ENCODE measurements at regions not wholly inside any gene's neighbourhood (a gene's known extent, or its start where the extent isn't known, plus 50 kb on each side); places are given as distances from the start of the nearest gene placed in this dataset.

DNA sequence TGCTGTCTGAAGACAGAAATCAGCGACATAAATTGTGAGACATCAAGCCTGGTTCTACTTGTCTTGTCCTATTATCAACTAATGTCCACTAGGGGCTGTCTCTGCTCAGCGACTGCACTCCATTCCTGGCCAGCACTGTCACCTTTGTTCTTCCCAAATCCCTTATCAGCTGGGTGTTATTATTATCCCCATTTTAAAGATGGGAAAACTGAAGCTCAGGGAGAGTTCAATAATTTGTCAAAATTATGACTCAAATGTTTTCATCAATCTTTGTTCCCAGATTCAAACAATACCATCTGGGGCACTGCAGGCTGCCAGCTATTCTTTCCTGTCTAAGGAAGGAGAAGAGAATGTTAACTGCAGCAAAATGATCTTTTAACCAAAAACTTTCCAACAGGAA, 431.6 kb upstream of the NFE2L3 start:
- TF ChIP-seq, protein P1, sequence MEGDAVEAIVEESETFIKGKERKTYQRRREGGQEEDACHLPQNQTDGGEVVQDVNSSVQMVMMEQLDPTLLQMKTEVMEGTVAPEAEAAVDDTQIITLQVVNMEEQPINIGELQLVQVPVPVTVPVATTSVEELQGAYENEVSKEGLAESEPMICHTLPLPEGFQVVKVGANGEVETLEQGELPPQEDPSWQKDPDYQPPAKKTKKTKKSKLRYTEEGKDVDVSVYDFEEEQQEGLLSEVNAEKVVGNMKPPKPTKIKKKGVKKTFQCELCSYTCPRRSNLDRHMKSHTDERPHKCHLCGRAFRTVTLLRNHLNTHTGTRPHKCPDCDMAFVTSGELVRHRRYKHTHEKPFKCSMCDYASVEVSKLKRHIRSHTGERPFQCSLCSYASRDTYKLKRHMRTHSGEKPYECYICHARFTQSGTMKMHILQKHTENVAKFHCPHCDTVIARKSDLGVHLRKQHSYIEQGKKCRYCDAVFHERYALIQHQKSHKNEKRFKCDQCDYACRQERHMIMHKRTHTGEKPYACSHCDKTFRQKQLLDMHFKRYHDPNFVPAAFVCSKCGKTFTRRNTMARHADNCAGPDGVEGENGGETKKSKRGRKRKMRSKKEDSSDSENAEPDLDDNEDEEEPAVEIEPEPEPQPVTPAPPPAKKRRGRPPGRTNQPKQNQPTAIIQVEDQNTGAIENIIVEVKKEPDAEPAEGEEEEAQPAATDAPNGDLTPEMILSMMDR (IDR thresholded peaks at IDR 0.05): peak; percentile 12 to 58 (median 35)
- TF ChIP-seq POLR2A (IDR thresholded peaks at IDR 0.05): no peak
